ENCODE measurements at regions not wholly inside any gene's neighbourhood (a gene's known extent, or its start where the extent isn't known, plus 50 kb on each side); places are given as distances from the start of the nearest gene placed in this dataset.

DNA sequence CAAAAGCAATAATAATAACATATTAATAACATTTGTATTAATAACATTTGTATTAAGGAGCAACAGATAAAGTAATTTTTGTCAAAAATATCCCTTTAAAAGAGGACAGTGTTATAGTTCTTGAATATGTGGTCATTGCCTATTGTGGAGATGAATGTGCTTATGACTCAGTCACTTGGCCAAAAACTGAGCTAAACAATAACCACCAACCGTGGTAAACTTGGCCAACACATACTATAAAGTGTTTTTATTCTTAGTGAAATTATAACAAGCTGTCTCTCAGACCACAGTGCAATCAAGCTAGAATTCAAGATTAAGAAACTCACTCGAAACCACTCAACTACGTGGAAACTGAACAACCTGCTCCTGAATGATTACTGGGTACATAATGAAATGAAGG, 159.2 kb upstream of the PLPPR1 start:
- H3K4me3 ChIP-seq (ENCODE audit: severe bottlenecking), result no peak overlapping the region
- TF ChIP-seq, protein P1, sequence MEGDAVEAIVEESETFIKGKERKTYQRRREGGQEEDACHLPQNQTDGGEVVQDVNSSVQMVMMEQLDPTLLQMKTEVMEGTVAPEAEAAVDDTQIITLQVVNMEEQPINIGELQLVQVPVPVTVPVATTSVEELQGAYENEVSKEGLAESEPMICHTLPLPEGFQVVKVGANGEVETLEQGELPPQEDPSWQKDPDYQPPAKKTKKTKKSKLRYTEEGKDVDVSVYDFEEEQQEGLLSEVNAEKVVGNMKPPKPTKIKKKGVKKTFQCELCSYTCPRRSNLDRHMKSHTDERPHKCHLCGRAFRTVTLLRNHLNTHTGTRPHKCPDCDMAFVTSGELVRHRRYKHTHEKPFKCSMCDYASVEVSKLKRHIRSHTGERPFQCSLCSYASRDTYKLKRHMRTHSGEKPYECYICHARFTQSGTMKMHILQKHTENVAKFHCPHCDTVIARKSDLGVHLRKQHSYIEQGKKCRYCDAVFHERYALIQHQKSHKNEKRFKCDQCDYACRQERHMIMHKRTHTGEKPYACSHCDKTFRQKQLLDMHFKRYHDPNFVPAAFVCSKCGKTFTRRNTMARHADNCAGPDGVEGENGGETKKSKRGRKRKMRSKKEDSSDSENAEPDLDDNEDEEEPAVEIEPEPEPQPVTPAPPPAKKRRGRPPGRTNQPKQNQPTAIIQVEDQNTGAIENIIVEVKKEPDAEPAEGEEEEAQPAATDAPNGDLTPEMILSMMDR (IDR thresholded peaks at IDR 0.05; ENCODE audit: poor library complexity, severe bottlenecking), result no peak
- no peak overlapping the region for H3K27ac ChIP-seq (ENCODE audit: poor library complexity, severe bottlenecking)
- H3K9me3 ChIP-seq (ENCODE audit: severe bottlenecking), result no peaks in the 10 kb centered on the region
- H3K36me3 ChIP-seq (ENCODE audit: low read depth), result no peaks in the 10 kb centered on the region
- ATAC-seq (ENCODE audit: low read depth) (no peak), DNase-seq (ENCODE audit: low spot score) (no peak)
- peaks cover 3% of the 10 kb centered on the region for H3K27me3 ChIP-seq (ENCODE audit: insufficient read depth, poor library complexity, severe bottlenecking)
- H3K4me1 ChIP-seq (ENCODE audit: insufficient read depth, poor library complexity, severe bottlenecking), result no peaks in the 10 kb centered on the region

DNA sequence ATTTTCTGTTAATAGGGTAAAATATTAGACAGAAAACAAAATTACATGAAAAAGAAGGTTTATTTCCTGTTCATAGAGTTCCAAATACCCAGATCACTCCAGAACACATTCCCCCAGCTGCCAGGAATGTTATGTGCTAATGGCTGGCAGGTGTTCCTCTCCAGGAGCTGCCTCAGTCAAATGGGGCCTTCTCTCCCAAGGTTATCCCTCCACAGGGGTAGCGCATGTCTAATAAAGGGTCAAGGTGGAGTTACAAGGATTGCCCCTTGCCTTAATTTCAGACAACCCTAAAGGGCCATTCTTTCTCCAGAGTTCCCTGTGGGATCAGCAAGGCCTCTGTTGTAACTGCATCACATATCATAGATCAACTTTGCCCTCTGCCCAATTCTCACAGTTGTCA, 148.6 kb upstream of the PLPPR1 start:
- H3K27me3 ChIP-seq (ENCODE audit: insufficient read depth, poor library complexity, severe bottlenecking), result no peaks in the 10 kb centered on the region
- TF ChIP-seq, protein P1 (IDR thresholded peaks at IDR 0.05; ENCODE audit: poor library complexity, severe bottlenecking), result no peak
- no peak for ATAC-seq (ENCODE audit: low read depth)
- no peak overlapping the region for H3K4me3 ChIP-seq (ENCODE audit: severe bottlenecking)
- H3K27ac ChIP-seq (ENCODE audit: poor library complexity, severe bottlenecking), result no peak overlapping the region
- no peaks in the 10 kb centered on the region for H3K4me1 ChIP-seq (ENCODE audit: insufficient read depth, poor library complexity, severe bottlenecking)
- no peak for DNase-seq (ENCODE audit: low spot score)
- no peaks in the 10 kb centered on the region for H3K36me3 ChIP-seq (ENCODE audit: low read depth)
- H3K9me3 ChIP-seq (ENCODE audit: severe bottlenecking), result no peaks in the 10 kb centered on the region

DNA sequence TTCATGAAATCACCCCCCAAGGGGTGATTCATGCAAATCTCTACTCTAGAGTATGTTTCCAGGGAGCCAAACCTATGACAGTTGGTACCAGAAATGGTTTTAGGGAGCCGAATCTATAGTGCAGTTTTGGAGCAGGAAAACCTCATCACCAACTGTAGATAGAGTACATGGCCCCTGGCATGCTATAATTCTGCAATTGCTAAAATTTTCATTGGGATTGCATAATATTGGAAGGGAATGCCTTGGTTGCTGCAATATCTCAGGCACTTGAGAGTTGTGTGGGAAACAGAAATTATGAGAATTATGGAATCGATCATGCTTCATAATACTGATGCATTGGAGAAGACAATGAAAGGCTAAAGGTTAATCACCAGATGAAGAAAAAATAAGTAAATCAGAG, 148.2 kb upstream of the PLPPR1 start:
- H3K27ac ChIP-seq (ENCODE audit: poor library complexity, severe bottlenecking), result no peak overlapping the region
- DNase-seq (ENCODE audit: low spot score) (no peak), ATAC-seq (ENCODE audit: low read depth) (no peak)

DNA sequence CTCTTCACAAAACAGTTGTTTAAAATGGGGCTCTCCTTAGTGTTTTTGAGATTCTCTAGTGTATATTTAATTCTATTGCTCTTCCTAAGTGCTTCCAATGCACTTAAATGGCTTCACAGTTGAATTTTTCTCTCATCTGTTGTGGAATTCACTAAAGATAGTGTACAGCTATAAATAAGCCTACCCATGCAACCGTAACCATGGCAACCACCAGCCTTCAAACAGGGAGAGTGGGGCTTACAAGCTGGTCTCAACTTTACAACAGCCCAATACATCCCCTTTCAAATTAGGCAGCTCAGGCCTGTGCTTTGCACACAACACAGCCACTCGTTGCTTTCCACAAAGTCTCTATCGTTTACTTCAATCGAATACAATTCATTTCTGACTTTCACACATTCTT, 144.0 kb upstream of the PLPPR1 start:
- TF ChIP-seq, protein P1 (IDR thresholded peaks at IDR 0.05; ENCODE audit: poor library complexity, severe bottlenecking), result no peak
- no peak overlapping the region for H3K4me3 ChIP-seq (ENCODE audit: severe bottlenecking)
- DNase-seq (ENCODE audit: low spot score) (no peak), ATAC-seq (ENCODE audit: low read depth) (no peak)
- H3K9me3 ChIP-seq (ENCODE audit: severe bottlenecking), result no peaks in the 10 kb centered on the region
- H3K4me1 ChIP-seq (ENCODE audit: insufficient read depth, poor library complexity, severe bottlenecking), result no peaks in the 10 kb centered on the region
- H3K27me3 ChIP-seq (ENCODE audit: insufficient read depth, poor library complexity, severe bottlenecking), result no peaks in the 10 kb centered on the region
- no peaks in the 10 kb centered on the region for H3K36me3 ChIP-seq (ENCODE audit: low read depth)
- no peak overlapping the region for H3K27ac ChIP-seq (ENCODE audit: poor library complexity, severe bottlenecking)

More for the DNA sequence above, 148.2 kb upstream of the PLPPR1 start:
- Histone ChIP-seq H3K9me3 (ENCODE audit: severe bottlenecking) (no peaks in the 10 kb centered on the region), H3K4me1 (ENCODE audit: insufficient read depth, poor library complexity, severe bottlenecking) (no peaks in the 10 kb centered on the region), H3K4me3 (ENCODE audit: severe bottlenecking) (no peak overlapping the region), H3K27me3 (ENCODE audit: insufficient read depth, poor library complexity, severe bottlenecking) (no peaks in the 10 kb centered on the region), H3K36me3 (ENCODE audit: low read depth) (no peaks in the 10 kb centered on the region)
- TF ChIP-seq, protein P1 (IDR thresholded peaks at IDR 0.05; ENCODE audit: poor library complexity, severe bottlenecking), result no peak

DNA sequence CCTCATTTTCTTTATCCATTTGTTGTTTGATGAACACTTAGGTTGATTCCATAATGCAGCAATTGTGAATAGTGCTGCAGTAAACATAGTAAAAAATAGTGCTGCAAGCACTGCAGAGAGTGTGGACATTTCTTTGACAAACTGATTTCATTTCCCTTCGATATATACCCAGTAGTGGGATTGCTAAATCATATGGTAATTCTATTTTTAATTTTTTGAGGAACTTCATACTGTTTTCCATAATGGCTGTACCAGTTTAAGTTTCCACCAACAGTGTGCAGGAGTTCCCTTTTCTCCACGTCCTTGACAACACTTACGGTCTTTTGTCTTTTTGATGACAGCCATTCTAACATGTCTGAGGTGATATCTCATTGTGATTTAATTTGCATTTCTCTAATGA, 138.2 kb upstream of the PLPPR1 start:
- H3K4me3 ChIP-seq (ENCODE audit: severe bottlenecking), result no peak overlapping the region
- no peak overlapping the region for H3K27ac ChIP-seq (ENCODE audit: poor library complexity, severe bottlenecking)
- no peaks in the 10 kb centered on the region for H3K9me3 ChIP-seq (ENCODE audit: severe bottlenecking)
- DNase-seq (ENCODE audit: low spot score), result no peak
- TF ChIP-seq, protein P1 (IDR thresholded peaks at IDR 0.05; ENCODE audit: poor library complexity, severe bottlenecking), result no peak
- no peaks in the 10 kb centered on the region for H3K36me3 ChIP-seq (ENCODE audit: low read depth)
- H3K4me1 ChIP-seq (ENCODE audit: insufficient read depth, poor library complexity, severe bottlenecking), result no peaks in the 10 kb centered on the region
- no peaks in the 10 kb centered on the region for H3K27me3 ChIP-seq (ENCODE audit: insufficient read depth, poor library complexity, severe bottlenecking)
- ATAC-seq (ENCODE audit: low read depth), result no peak
